Gastroesophageal sphincter (tissue), 4 donors: ENCODE measurements at regions not wholly inside any gene's neighbourhood (a gene's known extent, or its start where the extent isn't known, plus 50 kb on each side); places are given as distances from the start of the nearest gene placed in this dataset.

Experiments used
- ATAC-seq: fragments of 150-250 bp; one replicate; pipeline ENCODE4 v1.9.1; 2016; ENCODE audit warnings: mild to moderate bottlenecking, moderate library complexity
- H3K27ac ChIP-seq, 4 donors: fragments of 200-600 bp; sonication (generic) in 3 of 4; 1 replicate in 3 of 4; 2 replicates in 1 of 4; pipeline ENCODE4 v1.5.1; 2016 to 2019
- H3K27me3 ChIP-seq: fragments of 200-600 bp; sonication (generic); one replicate; pipeline ENCODE4 v1.5.1; 2019
- H3K36me3 ChIP-seq, 2 donors: fragments of 200-600 bp; sonication (generic); one replicate each; pipeline ENCODE4 v1.5.1; 2019; ENCODE audit warnings: control low read depth in 1 of 2
- H3K4me1 ChIP-seq, 3 donors: fragments of 200-600 bp; sonication (generic); 1 replicate in 2 of 3; 2 replicates in 1 of 3; pipeline ENCODE4 v1.5.1; 2016 to 2019; ENCODE audit warnings: control low read depth in 2 of 3
- H3K4me3 ChIP-seq, 2 donors: fragments of 200-600 bp; sonication (generic); one replicate each; pipeline ENCODE4 v1.5.1; 2019; ENCODE audit warnings: mild to moderate bottlenecking in 1 of 2, moderate library complexity in 1 of 2
- H3K9me3 ChIP-seq, 3 donors: fragments of 200-600 bp; sonication (generic); one replicate each; pipeline ENCODE4 v1.5.1; 2017 to 2019; ENCODE audit warnings: control low read depth in 2 of 3
- EP300 ChIP-seq: sonication (generic); formaldehyde crosslinking; IDR thresholded peaks from one replicate; pipeline ENCODE4 v1.6.1; 2017; ENCODE audit warnings: antibody characterized with exemption, mild to moderate bottlenecking
- POLR2A ChIP-seq, 2 donors: fragments of 450-650 bp; IDR thresholded peaks; one replicate each; pipeline ENCODE4 v1.6.1; 2017; ENCODE audit warnings: antibody characterized with exemption in 2 of 2, mild to moderate bottlenecking in 2 of 2, moderate library complexity in 1 of 2
- POLR2AphosphoS5 ChIP-seq: sonication (generic); formaldehyde crosslinking; IDR thresholded peaks from one replicate; pipeline ENCODE4 v1.6.1; 2017; ENCODE audit warnings: antibody characterized with exemption
- WGBS, 2 donors: methylation state at CpG; one replicate each; pipeline ENCODE4 v1.1.5; 2018; ENCODE audit warnings: low coverage in 1 of 2; 5-methylcytosine and 5-hydroxymethylcytosine counted together
- small RNA-seq, 4 donors: library from RNA; depleted of rRNA; stranded (forward); fragments of <200 nt; gene quantifications; one replicate each; pipeline ENCODE3, GENCODE V24; 2016
- TF ChIP-seq, protein P1 (sequence below), 4 experiments: fragments of 200-600 bp in 2 of 4; fragments of 450-650 bp in 2 of 4; sonication (generic) in 1 of 4; IDR thresholded peaks; one replicate each; pipeline ENCODE4 v1.5.1; 2017 to 2019; ENCODE audit warnings: antibody characterized with exemption in 4 of 4, mild to moderate bottlenecking in 2 of 4, moderate library complexity in 2 of 4

DNA sequence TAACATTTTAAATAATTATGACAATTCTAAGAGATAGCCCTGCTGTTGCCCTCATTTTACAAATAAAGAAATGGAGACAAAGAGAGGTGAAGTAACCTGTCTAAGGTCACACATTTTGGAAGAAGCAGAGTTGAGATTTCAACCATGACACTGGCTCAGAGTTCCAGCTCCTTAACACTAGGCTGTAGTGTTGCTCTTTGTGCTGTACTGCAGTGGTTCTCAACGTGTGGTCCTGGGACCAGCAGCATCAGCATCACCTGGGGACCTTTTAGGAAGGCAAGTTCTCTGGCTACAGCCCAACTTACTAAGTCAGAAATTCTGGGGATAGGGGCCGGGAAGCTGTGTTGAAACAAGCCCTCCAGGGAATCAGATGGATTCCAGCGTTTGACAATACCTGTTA lies 62.4 kb upstream of the FERMT1 start:
- no peaks in the 10 kb centered on the region for H3K4me1 ChIP-seq
- ATAC-seq = no peak
- WGBS, 2 donors = 40 to 41% methylated on average over 3 of the region's 3 CpGs

DNA sequence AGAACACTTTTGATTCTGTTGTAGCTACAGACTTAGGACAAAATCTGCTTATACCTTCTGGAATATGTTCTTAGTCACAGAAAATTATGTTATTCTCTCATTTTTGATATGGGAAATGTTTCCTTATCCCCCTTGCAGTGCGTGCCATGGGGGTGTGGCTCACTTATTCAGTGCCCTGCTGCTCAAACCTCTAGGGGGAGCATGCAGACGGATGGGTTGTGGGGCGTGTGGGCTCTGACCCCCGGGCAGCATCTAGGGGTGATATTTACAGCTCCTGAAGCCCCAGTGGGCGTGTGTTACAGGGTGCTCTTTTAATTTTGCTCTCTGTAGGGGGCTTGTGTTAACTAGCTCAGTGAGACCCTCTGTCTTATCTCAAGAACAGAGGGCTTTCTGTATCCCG lies 61.3 kb upstream of the FERMT1 start:
- Histone ChIP-seq H3K4me3 (no peak overlapping the region), H3K36me3 (no peaks in the 10 kb centered on the region), H3K9me3 (no peaks in the 10 kb centered on the region), H3K4me1 (no peaks in the 10 kb centered on the region), H3K27me3 (no peaks in the 10 kb centered on the region), H3K27ac (no peak overlapping the region)
- WGBS, 2 donors = 63 to 71% methylated on average over 4 to 5 of the region's 6 CpGs
- ATAC-seq = no peak
- TF ChIP-seq POLR2AphosphoS5 = no peak
- TF ChIP-seq, protein P1, sequence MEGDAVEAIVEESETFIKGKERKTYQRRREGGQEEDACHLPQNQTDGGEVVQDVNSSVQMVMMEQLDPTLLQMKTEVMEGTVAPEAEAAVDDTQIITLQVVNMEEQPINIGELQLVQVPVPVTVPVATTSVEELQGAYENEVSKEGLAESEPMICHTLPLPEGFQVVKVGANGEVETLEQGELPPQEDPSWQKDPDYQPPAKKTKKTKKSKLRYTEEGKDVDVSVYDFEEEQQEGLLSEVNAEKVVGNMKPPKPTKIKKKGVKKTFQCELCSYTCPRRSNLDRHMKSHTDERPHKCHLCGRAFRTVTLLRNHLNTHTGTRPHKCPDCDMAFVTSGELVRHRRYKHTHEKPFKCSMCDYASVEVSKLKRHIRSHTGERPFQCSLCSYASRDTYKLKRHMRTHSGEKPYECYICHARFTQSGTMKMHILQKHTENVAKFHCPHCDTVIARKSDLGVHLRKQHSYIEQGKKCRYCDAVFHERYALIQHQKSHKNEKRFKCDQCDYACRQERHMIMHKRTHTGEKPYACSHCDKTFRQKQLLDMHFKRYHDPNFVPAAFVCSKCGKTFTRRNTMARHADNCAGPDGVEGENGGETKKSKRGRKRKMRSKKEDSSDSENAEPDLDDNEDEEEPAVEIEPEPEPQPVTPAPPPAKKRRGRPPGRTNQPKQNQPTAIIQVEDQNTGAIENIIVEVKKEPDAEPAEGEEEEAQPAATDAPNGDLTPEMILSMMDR (IDR thresholded peaks at IDR 0.05) = no peak
- TF ChIP-seq EP300 = no peak
- TF ChIP-seq POLR2A (IDR thresholded peaks at IDR 0.05) = no peak

More for the DNA sequence above, 62.4 kb upstream of the FERMT1 start:
- Histone ChIP-seq H3K27ac (no peak overlapping the region), H3K9me3 (no peaks in the 10 kb centered on the region), H3K27me3 (no peaks in the 10 kb centered on the region), H3K4me3 (no peak overlapping the region), H3K36me3 (no peaks in the 10 kb centered on the region)
- no peak for TF ChIP-seq EP300
- no peak for TF ChIP-seq POLR2A (IDR thresholded peaks at IDR 0.05)
- TF ChIP-seq, protein P1 (IDR thresholded peaks at IDR 0.05) = no peak
- no peak for TF ChIP-seq POLR2AphosphoS5

DNA sequence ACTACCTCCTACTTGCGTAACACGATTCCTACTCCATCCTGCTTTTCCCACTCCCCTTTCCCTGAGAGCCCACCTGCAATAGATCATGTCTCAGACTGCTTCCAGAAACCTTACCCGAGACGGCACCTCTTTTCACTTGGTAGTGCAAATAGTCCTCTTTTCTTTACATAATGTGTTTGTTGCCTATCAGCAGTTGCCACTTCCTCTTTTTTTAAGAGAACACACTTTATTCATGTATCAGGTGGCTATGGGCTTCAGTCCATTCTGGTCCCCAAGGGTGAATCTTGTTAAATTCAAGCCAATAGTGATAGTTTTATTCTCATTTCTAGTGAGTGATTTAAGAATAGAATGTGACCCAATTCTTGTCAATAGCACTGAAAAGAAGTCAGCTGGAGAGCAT lies 57.7 kb upstream of the FERMT1 start:
- Histone ChIP-seq H3K27me3 (no peaks in the 10 kb centered on the region), H3K36me3 (no peaks in the 10 kb centered on the region), H3K9me3 (no peaks in the 10 kb centered on the region), H3K4me1 (no peaks in the 10 kb centered on the region), H3K27ac (no peak overlapping the region), H3K4me3 (no peak overlapping the region)
- WGBS, 2 donors = 65% methylated on average over 4 of the region's 4 CpGs
- no peak for TF ChIP-seq EP300
- TF ChIP-seq, protein P1 (IDR thresholded peaks at IDR 0.05) = no peak
- TF ChIP-seq POLR2AphosphoS5 = no peak
- TF ChIP-seq POLR2A (IDR thresholded peaks at IDR 0.05) = no peak
- ATAC-seq = no peak

DNA sequence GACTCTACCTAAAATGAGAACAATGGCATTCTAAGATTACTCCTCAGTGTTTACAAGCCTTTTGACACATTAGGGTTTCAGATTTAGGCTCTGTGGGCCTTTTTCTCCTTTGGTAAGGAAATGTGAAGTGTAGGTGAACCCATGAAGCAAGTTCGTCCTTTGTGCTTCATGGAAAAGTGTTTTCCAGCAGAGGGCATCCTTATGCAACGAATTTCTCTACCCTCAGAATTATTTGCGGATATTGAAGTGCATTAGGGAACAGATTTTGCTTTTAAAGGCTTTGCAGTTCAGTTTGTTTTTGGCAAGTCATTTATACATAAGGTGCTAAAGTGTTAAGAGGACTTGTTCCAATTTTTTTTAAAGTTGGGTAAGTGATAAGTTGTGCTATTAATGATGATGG lies 55.7 kb upstream of the FERMT1 start:
- no peak overlapping the region for H3K27ac ChIP-seq
- H3K36me3 ChIP-seq = no peaks in the 10 kb centered on the region
- TF ChIP-seq POLR2AphosphoS5 = no peak
- no peak for TF ChIP-seq EP300
- TF ChIP-seq, protein P1 (IDR thresholded peaks at IDR 0.05) = peak in 1 of 4 experiments; percentile 30
- no peak for TF ChIP-seq POLR2A (IDR thresholded peaks at IDR 0.05)
- no peak overlapping the region for H3K4me3 ChIP-seq
- no peaks in the 10 kb centered on the region for H3K4me1 ChIP-seq
- no peak for ATAC-seq
- H3K9me3 ChIP-seq = no peaks in the 10 kb centered on the region
- no peaks in the 10 kb centered on the region for H3K27me3 ChIP-seq
- 5 to 12% methylated on average over 3 of the region's 3 CpGs for WGBS, 2 donors

DNA sequence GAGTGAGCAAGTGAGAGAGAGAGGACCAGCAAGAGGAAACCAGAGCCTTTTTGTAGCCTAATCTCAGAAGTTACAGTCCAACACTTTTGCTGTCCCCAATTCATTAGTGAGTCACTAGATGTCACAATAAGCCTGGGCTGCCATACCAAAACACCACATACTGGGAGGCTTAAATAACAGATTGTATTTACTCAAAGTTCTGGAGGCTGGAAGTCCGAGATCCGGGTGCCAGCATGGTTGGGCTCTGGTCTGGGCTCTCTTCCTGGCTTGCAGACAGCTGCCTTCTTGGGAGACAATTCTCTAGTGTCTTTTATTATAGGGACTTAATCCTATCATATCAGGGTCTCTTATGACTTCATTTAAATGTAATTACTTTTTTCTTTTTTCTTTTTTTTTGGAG lies 50.7 kb upstream of the FERMT1 start:
- Histone ChIP-seq H3K27me3 (no peaks in the 10 kb centered on the region), H3K36me3 (no peaks in the 10 kb centered on the region), H3K4me3 (no peak overlapping the region), H3K4me1 (no peaks in the 10 kb centered on the region), H3K27ac (no peak overlapping the region), H3K9me3 (peaks cover 0 to 8% (median 0%) of the 10 kb centered on the region in 3 donors)
- no peak for ATAC-seq
- TF ChIP-seq POLR2AphosphoS5 (no peak), EP300 (no peak), POLR2A (IDR thresholded peaks at IDR 0.05) (no peak)
- TF ChIP-seq, protein P1 (IDR thresholded peaks at IDR 0.05) = no peak
- WGBS, 2 donors = 77 to 83% methylated on average over 2 of the region's 2 CpGs

Small RNAs in the stretch of these regions (small RNA-seq; reads per million reads assigned to genes)
- gene AL109618.2 = 0 reads per million in 4 donors
